HG03097 (cell line): ENCODE measurements at regions not wholly inside any gene's neighbourhood (a gene's known extent, or its start where the extent isn't known, plus 50 kb on each side); places are given as distances from the start of the nearest gene placed in this dataset.
"Not testable (repeated sequence)": the region's sequence is repeated elsewhere in the genome, so short reads cannot be mapped to it uniquely, and the experiment has no call there.

ENCODE experiments used
- ATAC-seq: cut with Tn5 transposase; IDR thresholded peaks from one replicate; pipeline ENCODE4 v1.9.1; 2021; ENCODE audit not compliant: unreplicated experiment, low FRiP score

- no peak for ATAC-seq
Measured at GRCh38 chr15:31579976-31580375, 253.3 kb downstream of the KLF13 start.

DNA sequence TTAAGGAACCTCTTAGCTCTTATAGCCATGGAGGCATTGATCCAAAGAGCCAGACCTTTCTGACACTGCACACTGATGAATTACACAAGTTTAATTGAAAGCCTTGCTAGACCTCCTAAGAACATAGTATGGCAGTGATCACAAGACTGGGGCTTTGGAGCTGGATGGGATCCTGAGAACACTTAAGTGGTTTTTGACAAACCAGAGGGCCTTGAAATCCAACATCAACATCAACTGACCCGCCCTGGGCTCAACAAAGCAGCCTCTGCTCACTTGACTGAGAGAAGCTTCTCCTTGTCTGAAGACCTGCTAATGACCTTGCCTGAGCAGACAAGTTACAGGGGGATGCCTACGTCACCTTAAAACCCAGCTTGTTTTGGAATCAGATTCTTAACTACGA, 257.6 kb downstream of the KLF13 start:
- ATAC-seq, result no peak

DNA sequence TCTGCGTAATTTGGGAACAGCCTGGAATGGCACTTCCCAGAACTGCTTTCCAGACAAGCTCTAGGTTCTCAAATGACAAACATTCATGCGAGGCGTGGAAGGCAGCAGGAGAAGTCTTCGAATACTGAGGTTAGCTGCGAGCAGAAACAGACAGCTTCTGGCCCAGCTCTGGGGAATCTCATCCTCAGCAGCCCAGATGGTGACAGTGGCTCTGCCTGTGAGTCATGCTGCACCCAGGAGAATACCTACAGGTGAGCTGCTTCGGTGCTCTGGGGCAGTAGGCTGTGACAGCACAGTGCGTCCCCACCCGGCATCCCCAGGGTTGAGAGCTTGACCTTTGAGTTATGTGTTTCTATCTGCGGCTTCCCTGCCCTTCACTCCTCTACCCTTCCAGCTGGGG, 258.6 kb downstream of the KLF13 start:
- no peak for ATAC-seq

GRCh38 chr15:31586841-31587240, 260.2 kb downstream of the KLF13 start:
- ATAC-seq, result no peak

DNA sequence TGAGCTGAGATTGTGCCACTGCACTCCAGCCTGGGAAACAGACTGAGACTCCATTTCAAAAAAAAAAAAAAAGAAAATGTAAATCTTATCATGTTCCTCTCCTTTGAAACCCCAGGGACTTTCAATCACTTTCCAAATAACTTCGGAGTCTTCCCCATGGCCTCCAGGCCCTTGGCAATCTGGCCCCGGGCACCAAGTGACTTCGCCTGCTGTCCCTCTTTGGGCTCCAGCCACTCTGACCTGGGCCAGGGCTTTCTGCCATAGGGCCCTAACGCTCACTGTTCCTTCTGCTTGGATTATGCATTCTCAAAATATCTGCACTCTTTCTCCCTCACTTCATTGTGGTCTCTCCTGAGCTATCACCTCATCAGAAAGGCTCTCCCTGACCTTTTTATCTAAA, 260.9 kb downstream of the KLF13 start:
- ATAC-seq, result no peak

- no peak for ATAC-seq
Measured at GRCh38 chr15:31590609-31591008, 264.0 kb downstream of the KLF13 start.

- ATAC-seq, result no peak
Measured at GRCh38 chr15:31591908-31592307, 265.3 kb downstream of the KLF13 start.

- no peak for ATAC-seq
Measured at GRCh38 chr15:31597466-31597865, 270.8 kb downstream of the KLF13 start.

- ATAC-seq, result no peak
Measured at GRCh38 chr15:31598620-31599019, 272.0 kb downstream of the KLF13 start.

- no peak for ATAC-seq
Measured at GRCh38 chr15:31605467-31605931, 278.9 kb downstream of the KLF13 start.

DNA sequence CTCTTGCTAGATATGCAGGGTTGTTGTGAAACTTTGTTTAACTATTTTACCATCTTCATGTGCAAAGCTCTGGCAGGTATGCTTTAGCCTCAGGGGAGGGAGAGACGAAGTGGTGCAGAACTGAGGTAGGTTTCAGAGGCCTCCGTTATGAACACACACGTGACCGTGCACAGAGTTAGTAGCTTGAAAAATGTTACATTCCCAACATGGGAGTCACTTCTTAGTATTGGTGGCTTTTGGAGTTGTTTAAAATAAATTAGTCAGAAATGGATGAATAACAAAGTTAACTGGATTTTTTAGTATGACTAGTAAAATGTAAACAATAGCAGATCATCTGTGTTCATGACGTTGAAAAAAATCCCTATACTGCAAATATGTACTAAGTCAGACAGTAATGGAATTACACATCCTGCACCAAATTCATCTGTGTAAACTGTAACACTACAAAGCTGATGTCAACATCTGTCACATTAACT, 279.6 kb downstream of the KLF13 start:
- ATAC-seq, result no peak

DNA sequence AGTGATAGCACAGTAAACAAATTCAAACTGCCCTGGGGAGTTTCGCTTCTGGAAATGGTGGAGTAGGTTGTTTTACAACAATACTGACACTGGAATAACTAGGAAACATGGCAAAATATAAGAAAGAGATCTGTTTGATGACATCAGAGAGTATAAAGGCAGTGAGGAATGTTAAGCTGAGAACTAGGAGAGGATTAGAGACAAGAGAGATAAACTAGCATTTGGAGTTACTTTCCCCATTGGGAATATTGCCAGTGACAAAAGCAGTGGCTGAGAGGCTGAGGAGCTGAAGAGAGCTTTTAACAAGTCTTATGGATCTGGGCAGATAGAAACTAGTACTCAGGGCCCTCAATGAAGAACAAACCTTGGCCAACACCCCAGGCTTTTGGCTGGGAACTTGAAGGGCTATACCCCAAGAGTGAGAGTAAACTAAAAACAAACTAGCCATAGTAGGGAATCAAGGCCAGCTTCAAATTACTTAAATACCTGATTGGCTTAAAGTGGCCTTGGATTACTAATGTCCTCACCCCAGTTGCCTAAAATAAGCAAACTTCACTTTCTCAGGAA, 280.4 kb downstream of the KLF13 start:
- ATAC-seq, result no peak

- ATAC-seq, result no peak
Measured at GRCh38 chr15:31607656-31608055, 281.0 kb downstream of the KLF13 start.

DNA sequence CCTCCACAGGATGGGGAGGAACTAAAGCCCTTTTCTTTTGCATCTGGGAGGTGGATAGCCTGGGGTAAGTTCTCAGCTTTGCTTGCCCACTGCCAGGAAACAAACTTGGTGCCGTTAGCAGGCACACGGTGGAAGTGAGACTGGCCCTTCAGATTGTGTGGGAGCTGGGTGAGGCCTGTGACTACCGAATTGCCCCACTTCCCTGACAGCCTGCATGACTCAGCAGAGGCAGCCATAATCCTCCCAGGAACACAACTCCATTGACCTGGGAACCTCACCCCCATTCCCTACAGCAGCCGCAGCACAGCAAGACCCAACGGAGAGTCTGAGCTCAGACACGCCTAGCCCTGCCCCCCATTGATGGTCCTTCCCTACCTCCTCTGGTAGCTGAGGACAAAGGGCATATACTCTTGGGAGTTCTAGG, 282.6 kb downstream of the KLF13 start:
- no peak for ATAC-seq

- no peak for ATAC-seq
Measured at GRCh38 chr15:31609906-31610305, 283.3 kb downstream of the KLF13 start.

DNA sequence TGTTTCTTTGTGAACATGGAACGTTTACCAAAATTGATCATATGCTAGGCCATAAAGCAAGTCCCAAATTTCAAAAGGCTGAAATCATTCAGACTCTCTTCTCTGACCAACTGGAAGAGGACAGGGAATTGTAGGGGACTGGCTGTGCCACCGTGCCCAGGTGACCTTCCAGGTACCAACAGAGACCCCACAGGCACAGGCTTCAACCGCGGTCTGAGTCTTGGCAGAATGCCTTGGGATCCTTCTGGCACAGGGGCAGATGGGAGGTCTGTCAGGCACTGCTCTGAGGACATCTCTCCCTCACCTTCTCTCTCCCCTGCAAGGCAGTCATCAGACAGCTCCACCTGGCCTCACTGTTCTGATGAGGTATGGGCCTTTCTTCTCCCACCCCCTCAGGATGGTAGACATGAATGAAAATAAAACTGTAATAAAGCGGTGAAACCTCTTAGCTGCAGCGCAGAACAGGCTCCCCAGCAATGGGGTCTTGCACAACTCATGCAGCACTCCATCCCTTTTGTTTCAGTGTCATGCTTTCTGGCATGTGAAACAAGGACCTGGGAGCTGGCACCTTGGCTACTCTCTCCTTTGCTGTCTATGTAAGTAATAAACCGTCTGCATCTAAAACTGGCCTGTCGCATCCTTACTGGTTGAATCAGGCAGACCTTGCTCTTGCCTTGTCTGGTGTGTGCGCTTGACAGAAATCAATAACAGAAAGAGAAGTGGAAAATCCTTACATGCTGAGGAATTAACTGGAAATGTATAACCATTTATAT, 289.2 kb downstream of the KLF13 start:
- no peak for ATAC-seq

- not testable (repeated sequence) for ATAC-seq
Measured at GRCh38 chr15:31623297-31623696, 296.7 kb downstream of the KLF13 start.

- not testable (repeated sequence) for ATAC-seq
Measured at GRCh38 chr15:31624115-31624514, 297.5 kb downstream of the KLF13 start.

DNA sequence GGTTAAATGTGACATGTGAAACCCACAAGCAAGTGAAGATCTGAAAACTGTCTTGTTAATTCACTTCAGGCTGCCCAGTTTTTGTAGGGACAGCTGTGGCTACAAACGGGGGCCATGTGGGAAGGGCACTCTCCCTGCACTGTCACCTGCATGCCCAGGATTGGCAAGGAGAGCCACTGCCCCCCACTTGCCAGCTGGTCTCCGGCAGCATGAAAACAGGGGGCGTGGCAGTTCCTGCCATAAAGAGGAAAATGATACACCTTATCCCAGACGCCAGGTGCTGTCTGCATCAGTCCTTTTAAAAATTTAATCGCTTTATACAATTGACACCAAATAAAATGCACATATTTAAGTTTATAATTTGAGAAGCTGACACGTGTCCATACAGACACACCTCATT, 309.1 kb downstream of the KLF13 start:
- not testable (repeated sequence) for ATAC-seq

GRCh38 chr15:31636911-31637310, 310.3 kb downstream of the KLF13 start:
- not testable (repeated sequence) for ATAC-seq

DNA sequence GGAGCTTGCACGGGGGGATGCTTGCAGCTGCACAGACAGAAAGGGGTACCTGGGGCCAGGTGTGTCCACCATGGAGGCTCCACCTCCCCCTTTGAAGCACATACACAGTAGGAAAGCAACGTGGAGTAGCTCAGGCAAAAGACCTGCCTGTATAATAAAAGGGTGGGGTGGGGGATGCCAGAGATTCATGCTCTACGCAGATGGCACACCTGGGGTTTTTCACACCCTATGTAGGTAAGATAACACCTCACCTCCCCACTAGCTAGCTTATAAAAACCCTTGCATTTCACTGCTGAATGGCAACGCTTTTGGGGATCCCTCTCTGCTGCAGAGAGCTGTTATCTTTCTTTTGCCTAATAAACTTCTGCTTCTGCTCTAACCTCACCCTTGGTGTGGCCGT, 317.3 kb downstream of the KLF13 start:
- ATAC-seq, result not testable (repeated sequence)

DNA sequence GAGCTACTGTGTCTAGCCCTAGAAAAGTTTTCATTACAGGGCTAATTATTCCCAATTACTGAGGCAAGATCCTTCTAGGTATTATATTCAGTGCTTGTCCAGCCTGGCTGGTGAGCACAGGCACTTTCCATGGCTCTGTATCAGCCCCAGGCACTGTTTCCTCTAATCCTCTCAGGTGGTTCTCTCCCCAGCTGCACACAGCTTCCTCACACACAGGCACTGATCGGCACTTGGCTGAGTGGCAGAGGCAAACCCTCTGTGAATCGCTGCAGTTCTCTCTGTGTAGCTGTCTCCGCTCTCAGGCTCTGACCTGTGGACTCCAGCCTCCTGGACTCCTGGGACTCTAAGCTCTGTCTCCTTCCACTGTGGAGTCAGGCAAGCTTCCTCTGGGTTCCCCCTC, 318.1 kb downstream of the KLF13 start:
- not testable (repeated sequence) for ATAC-seq
